ENCODE measurements at regions not wholly inside any gene's neighbourhood (a gene's known extent, or its start where the extent isn't known, plus 50 kb on each side); places are given as distances from the start of the nearest gene placed in this dataset.

DNA sequence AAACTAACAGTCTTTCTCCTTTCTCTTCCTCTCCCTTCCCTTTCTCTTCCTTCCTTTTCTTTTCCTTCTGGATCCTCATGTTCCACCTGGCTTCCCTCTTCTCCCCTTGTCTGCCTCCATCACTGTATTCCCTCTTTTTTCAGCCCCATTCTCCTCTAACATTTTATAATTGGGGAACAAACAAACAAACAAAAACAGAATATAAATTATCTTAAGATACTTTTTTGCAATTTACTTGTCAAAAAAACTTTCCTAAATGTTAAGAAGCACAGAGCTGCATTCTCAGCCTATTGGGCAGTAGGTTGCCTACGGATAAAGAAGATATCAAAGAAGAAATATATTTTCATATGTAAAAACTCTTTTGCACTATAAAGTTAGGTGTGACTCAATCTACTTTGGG, 1382.2 kb upstream of the MIR17HG start:
- Mint-ChIP-seq H3K4me1 (peaks cover 12% of the 10 kb centered on the region), H3K27me3 (ENCODE audit: low read depth) (peaks cover 42% of the 10 kb centered on the region), H3K9me3 (no peaks in the 10 kb centered on the region), H3K4me3 (no peak overlapping the region), H3K36me3 (no peaks in the 10 kb centered on the region), H3K27ac (no peak overlapping the region)
- no peak for ATAC-seq
- TF ChIP-seq, protein P1, sequence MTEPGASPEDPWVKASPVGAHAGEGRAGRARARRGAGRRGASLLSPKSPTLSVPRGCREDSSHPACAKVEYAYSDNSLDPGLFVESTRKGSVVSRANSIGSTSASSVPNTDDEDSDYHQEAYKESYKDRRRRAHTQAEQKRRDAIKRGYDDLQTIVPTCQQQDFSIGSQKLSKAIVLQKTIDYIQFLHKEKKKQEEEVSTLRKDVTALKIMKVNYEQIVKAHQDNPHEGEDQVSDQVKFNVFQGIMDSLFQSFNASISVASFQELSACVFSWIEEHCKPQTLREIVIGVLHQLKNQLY (CRISPR knock-in tag; IDR thresholded peaks at IDR 0.05): no peak
- no peak for TF ChIP-seq TEAD4 (CRISPR knock-in tag; IDR thresholded peaks at IDR 0.05)
- no peak for DNase-seq (ENCODE audit: low spot score)
- ChIA-PET POLR2A (no interaction called here), CTCF (no interaction called here)

DNA sequence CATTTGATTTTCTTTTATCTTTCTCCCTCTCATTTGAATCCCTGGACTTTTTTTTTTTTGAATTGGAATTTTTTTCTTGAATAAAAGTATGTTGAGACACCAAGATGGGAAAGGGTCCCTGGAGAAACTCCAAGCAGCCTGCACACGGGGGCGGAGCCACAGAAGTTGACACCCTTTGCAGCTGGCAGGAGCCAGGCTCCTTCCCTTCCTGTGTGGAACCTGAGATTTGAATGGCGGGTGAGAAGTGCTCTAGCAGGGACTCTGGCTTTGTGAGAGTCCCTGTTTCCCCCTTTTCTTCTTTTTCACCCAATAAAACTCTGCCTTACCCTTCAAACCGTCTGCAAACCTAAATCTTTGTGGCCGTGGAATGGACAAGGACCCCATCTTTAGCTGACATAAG, 1381.0 kb upstream of the MIR17HG start:
- Mint-ChIP-seq H3K4me3 (no peak overlapping the region), H3K9me3 (no peaks in the 10 kb centered on the region), H3K27ac (no peak overlapping the region), H3K27me3 (ENCODE audit: low read depth) (peaks cover 54% of the 10 kb centered on the region), H3K36me3 (no peaks in the 10 kb centered on the region), H3K4me1 (peaks cover 15% of the 10 kb centered on the region)
- TF ChIP-seq ZNF232 (CRISPR knock-in tag; IDR thresholded peaks at IDR 0.05): no peak
- peak; percentile 65 for ATAC-seq
- CTCF ChIA-PET: no interaction called here
- POLR2A ChIA-PET: no interaction called here
- DNase-seq (ENCODE audit: low spot score): no peak

DNA sequence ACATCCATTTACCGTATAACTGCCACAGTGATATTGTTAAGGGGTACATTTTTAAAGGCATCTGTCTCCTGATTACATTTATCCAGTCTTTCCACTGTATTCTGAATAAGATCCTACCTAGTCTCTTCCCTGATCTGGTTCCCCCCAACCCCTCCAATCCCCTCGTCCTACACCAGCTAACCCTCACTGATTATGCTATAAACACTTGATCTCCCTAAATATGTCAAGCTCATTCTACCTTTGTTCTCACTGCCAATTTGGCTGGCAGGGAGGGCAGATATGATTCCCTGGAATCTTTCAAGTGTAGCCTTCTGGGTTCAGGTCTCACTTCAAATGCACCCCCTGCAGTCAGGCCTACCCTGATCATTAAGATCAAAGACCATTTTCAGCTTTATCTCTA, 1379.8 kb upstream of the MIR17HG start:
- no peak overlapping the region for H3K4me3 Mint-ChIP-seq
- H3K27me3 Mint-ChIP-seq (ENCODE audit: low read depth): peaks cover 58% of the 10 kb centered on the region
- no peak for ATAC-seq
- H3K9me3 Mint-ChIP-seq: no peaks in the 10 kb centered on the region
- H3K36me3 Mint-ChIP-seq: no peaks in the 10 kb centered on the region
- ChIA-PET POLR2A (no interaction called here), CTCF (no interaction called here)
- H3K4me1 Mint-ChIP-seq: peaks cover 15% of the 10 kb centered on the region
- H3K27ac Mint-ChIP-seq: no peak overlapping the region
- TF ChIP-seq NR1H2 (CRISPR knock-in tag; IDR thresholded peaks at IDR 0.05) (no peak), ZNF263 (CRISPR knock-in tag; IDR thresholded peaks at IDR 0.05; ENCODE audit: low read depth) (no peak), RELA (CRISPR knock-in tag; IDR thresholded peaks at IDR 0.05; ENCODE audit: borderline replicate concordance) (no peak), OVOL2 (CRISPR knock-in tag; IDR thresholded peaks at IDR 0.05; ENCODE audit: borderline replicate concordance) (no peak), CREM (CRISPR knock-in tag; IDR thresholded peaks at IDR 0.05) (no peak)
- TF ChIP-seq, protein P2, sequence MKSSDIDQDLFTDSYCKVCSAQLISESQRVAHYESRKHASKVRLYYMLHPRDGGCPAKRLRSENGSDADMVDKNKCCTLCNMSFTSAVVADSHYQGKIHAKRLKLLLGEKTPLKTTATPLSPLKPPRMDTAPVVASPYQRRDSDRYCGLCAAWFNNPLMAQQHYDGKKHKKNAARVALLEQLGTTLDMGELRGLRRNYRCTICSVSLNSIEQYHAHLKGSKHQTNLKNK (CRISPR knock-in tag; IDR thresholded peaks at IDR 0.05): no peak
- TF ChIP-seq, protein P3, sequence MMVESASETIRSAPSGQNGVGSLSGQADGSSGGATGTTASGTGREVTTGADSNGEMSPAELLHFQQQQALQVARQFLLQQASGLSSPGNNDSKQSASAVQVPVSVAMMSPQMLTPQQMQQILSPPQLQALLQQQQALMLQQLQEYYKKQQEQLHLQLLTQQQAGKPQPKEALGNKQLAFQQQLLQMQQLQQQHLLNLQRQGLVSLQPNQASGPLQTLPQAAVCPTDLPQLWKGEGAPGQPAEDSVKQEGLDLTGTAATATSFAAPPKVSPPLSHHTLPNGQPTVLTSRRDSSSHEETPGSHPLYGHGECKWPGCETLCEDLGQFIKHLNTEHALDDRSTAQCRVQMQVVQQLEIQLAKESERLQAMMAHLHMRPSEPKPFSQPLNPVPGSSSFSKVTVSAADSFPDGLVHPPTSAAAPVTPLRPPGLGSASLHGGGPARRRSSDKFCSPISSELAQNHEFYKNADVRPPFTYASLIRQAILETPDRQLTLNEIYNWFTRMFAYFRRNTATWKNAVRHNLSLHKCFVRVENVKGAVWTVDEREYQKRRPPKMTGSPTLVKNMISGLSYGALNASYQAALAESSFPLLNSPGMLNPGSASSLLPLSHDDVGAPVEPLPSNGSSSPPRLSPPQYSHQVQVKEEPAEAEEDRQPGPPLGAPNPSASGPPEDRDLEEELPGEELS (CRISPR knock-in tag; IDR thresholded peaks at IDR 0.05): no peak
- no peak for DNase-seq (ENCODE audit: low spot score)

DNA sequence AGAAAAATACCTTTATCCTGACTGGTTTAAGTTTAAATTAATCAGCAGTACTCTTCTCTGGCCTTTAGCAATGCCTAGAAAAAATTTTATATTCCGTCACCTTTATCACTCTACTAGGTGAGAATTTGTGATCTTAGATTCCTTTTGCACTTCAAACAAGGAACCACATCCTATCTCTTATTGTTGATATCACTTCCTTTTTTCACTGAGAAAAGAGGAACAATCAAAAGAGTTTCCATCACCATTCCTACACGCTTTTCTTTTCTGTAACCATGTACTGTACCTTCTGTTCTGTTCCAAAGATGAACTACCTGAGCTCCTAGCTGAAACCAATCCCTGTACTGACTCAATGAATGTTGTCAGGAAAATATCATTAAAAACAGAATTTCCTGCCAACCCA, 1379.0 kb upstream of the MIR17HG start:
- ChIA-PET CTCF (no interaction called here), POLR2A (no interaction called here)
- Mint-ChIP-seq H3K4me1 (peaks cover 15% of the 10 kb centered on the region), H3K36me3 (no peaks in the 10 kb centered on the region), H3K27ac (no peak overlapping the region), H3K9me3 (no peaks in the 10 kb centered on the region), H3K4me3 (no peak overlapping the region), H3K27me3 (ENCODE audit: low read depth) (peaks cover 58% of the 10 kb centered on the region)
- DNase-seq (ENCODE audit: low spot score) (no peak), ATAC-seq (no peak)
- TF ChIP-seq ZNF121 (CRISPR knock-in tag; IDR thresholded peaks at IDR 0.05): no peak
- TF ChIP-seq, protein P4, sequence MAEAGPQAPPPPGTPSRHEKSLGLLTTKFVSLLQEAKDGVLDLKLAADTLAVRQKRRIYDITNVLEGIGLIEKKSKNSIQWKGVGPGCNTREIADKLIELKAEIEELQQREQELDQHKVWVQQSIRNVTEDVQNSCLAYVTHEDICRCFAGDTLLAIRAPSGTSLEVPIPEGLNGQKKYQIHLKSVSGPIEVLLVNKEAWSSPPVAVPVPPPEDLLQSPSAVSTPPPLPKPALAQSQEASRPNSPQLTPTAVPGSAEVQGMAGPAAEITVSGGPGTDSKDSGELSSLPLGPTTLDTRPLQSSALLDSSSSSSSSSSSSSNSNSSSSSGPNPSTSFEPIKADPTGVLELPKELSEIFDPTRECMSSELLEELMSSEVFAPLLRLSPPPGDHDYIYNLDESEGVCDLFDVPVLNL (CRISPR knock-in tag; IDR thresholded peaks at IDR 0.05; ENCODE audit: borderline replicate concordance, low read depth): no peak
- no peak for TF ChIP-seq IRF2 (CRISPR knock-in tag; IDR thresholded peaks at IDR 0.05; ENCODE audit: borderline replicate concordance, low read depth)
- TF ChIP-seq FOXP1 (CRISPR knock-in tag; IDR thresholded peaks at IDR 0.05; ENCODE audit: borderline replicate concordance): no peak
- TF ChIP-seq TEAD1 (CRISPR knock-in tag; IDR thresholded peaks at IDR 0.05): no peak
- TF ChIP-seq GTF2I (CRISPR knock-in tag; conservative IDR thresholded peaks at IDR 0.05): no peak
- TF ChIP-seq CBFB (CRISPR knock-in tag; IDR thresholded peaks at IDR 0.05; ENCODE audit: low read depth): no peak
- TF ChIP-seq, protein P5, sequence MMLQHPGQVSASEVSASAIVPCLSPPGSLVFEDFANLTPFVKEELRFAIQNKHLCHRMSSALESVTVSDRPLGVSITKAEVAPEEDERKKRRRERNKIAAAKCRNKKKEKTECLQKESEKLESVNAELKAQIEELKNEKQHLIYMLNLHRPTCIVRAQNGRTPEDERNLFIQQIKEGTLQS (CRISPR knock-in tag; conservative IDR thresholded peaks at IDR 0.05): no peak
- TF ChIP-seq, protein P6, sequence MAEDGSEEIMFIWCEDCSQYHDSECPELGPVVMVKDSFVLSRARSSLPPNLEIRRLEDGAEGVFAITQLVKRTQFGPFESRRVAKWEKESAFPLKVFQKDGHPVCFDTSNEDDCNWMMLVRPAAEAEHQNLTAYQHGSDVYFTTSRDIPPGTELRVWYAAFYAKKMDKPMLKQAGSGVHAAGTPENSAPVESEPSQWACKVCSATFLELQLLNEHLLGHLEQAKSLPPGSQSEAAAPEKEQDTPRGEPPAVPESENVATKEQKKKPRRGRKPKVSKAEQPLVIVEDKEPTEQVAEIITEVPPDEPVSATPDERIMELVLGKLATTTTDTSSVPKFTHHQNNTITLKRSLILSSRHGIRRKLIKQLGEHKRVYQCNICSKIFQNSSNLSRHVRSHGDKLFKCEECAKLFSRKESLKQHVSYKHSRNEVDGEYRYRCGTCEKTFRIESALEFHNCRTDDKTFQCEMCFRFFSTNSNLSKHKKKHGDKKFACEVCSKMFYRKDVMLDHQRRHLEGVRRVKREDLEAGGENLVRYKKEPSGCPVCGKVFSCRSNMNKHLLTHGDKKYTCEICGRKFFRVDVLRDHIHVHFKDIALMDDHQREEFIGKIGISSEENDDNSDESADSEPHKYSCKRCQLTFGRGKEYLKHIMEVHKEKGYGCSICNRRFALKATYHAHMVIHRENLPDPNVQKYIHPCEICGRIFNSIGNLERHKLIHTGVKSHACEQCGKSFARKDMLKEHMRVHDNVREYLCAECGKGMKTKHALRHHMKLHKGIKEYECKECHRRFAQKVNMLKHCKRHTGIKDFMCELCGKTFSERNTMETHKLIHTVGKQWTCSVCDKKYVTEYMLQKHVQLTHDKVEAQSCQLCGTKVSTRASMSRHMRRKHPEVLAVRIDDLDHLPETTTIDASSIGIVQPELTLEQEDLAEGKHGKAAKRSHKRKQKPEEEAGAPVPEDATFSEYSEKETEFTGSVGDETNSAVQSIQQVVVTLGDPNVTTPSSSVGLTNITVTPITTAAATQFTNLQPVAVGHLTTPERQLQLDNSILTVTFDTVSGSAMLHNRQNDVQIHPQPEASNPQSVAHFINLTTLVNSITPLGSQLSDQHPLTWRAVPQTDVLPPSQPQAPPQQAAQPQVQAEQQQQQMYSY (CRISPR knock-in tag; IDR thresholded peaks at IDR 0.05): no peak
- TF ChIP-seq JUN (CRISPR knock-in tag; IDR thresholded peaks at IDR 0.05): no peak
- no peak for TF ChIP-seq EMX1 (CRISPR knock-in tag; IDR thresholded peaks at IDR 0.05)
- TF ChIP-seq TP53 (CRISPR knock-in tag; IDR thresholded peaks at IDR 0.05): no peak
- TF ChIP-seq ESRRA (CRISPR knock-in tag; IDR thresholded peaks at IDR 0.05; ENCODE audit: borderline replicate concordance): no peak
- no peak for TF ChIP-seq ATF1 (CRISPR knock-in tag; IDR thresholded peaks at IDR 0.05)
